Activated naive CD4-positive, alpha-beta T cell treated with anti-CD3 and anti-CD28 coated beads, Interleukin-2, amount 10 ng/mL, durations not matched to agents 7 days and 5 days (primary cell): ENCODE measurements at regions not wholly inside any gene's neighbourhood (a gene's known extent, or its start where the extent isn't known, plus 50 kb on each side); places are given as distances from the start of the nearest gene placed in this dataset.
"Not testable (repeated sequence)": the region's sequence is repeated elsewhere in the genome, so short reads cannot be mapped to it uniquely, and the experiment has no call there.

ENCODE experiments used
- CTCF ChIA-PET: fragments of 350-600 bp; sonication (Branson Sonifier 250); formaldehyde crosslinking; loops from one replicate; lab custom pipeline; 2021; ENCODE audit warnings: antibody characterized with exemption; lab: Charles Lee
- DNase-seq: peaks from one replicate; pipeline ENCODE4 v3.0.0-alpha.2; 2020
- H3K27ac Mint-ChIP-seq: one replicate; pipeline ENCODE4 v1.8.0; 2021; ENCODE audit warnings: mild to moderate bottlenecking, moderate library complexity, mixed read lengths
- H3K27me3 Mint-ChIP-seq: one replicate; pipeline ENCODE4 v1.8.0; 2021; ENCODE audit warnings: mild to moderate bottlenecking, mixed read lengths
- H3K36me3 Mint-ChIP-seq: one replicate; pipeline ENCODE4 v1.8.0; 2021; ENCODE audit warnings: mixed read lengths
- H3K4me1 Mint-ChIP-seq: one replicate; pipeline ENCODE4 v1.8.0; 2021; ENCODE audit warnings: mixed read lengths
- H3K4me3 Mint-ChIP-seq: one replicate; pipeline ENCODE4 v1.8.0; 2021; ENCODE audit warnings: mild to moderate bottlenecking, moderate library complexity, mixed read lengths
- H3K9me3 Mint-ChIP-seq: one replicate; pipeline ENCODE4 v1.8.0; 2021; ENCODE audit warnings: mixed read lengths

DNA sequence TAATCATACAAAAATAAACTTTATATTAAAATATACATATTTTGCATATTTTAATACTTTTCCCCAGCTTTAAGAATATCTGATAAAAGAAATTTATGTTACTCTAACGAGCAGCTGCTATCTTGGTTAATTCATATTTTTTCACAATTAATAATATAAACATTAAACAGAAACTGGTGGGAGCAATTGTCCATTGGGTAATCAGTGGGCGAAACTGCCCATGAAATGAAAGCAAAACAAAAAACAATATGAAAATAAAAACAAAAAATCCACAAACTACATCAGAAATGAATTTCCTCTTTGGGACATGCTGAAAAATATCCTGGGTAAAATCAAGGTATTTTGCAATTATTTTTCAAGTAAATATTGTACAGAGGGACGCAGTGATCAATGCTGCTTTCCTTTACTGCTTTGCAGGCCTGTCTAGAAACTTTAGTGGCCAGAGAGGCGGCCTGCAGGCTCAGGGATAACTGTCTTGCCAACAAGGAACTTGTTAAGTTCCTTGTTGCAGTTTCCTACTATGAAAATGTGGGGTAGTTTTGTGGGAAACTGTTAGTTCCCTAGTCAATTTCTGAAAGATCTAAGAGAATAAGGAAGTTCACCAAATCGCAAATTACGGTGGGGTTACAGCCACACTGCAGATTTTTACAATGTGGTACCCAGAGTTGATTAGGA is 309.0 kb upstream of the PLGLB2 start:
- CTCF ChIA-PET, H3K27ac Mint-ChIP-seq, H3K36me3 Mint-ChIP-seq, H3K27me3 Mint-ChIP-seq, DNase-seq, H3K9me3 Mint-ChIP-seq, H3K4me3 Mint-ChIP-seq: not testable (repeated sequence)
- H3K4me1 Mint-ChIP-seq: peaks cover 21% of the 10 kb centered on the region

- CTCF ChIA-PET, H3K4me3 Mint-ChIP-seq, H3K27me3 Mint-ChIP-seq, H3K36me3 Mint-ChIP-seq, H3K27ac Mint-ChIP-seq, DNase-seq, H3K9me3 Mint-ChIP-seq: not testable (repeated sequence)
- H3K4me1 Mint-ChIP-seq: peaks cover 25% of the 10 kb centered on the region
Measured at GRCh38 chr2:87439617-87440204, 308.2 kb upstream of the PLGLB2 start.

DNA sequence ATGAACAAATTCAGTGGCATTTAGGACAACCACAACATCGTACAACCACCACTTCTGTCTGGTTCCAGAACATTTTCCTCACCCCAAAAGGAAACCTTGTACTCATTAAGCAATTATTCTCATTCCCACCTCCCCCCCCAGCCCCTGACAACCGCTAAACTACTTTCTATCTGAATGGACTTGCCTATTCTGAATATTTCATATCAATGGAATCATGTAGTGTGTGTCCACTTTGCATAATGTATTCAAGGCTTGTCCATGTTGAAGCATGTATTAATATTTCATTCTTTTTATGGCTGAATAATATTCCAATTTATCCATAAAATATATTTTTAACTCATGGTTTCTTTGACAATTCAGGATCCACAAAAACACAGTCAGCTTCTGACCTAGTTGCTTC is 307.2 kb upstream of the PLGLB2 start:
- H3K27me3 Mint-ChIP-seq, H3K4me3 Mint-ChIP-seq, H3K27ac Mint-ChIP-seq, DNase-seq, H3K36me3 Mint-ChIP-seq, H3K9me3 Mint-ChIP-seq, CTCF ChIA-PET: not testable (repeated sequence)
- peaks cover 31% of the 10 kb centered on the region for H3K4me1 Mint-ChIP-seq

DNA sequence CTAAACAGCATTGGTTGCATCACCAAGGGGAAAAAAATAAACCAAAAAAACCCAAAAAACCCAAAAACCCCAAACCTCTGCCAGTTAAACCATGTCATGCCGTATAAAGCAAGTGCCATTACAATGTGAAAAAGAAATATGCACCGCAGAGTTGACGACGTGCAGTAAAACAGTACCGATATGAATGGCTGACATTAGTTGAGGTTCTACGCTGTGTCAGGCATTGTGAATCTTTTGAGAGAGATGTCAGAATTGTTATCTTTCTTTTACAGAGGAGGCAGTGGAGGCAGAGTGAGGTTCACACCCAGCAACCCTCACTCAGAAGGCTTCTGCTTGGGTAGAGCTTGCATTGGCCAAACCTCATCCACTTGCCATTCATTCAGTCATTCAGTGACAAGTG is 306.5 kb upstream of the PLGLB2 start:
- H3K4me3 Mint-ChIP-seq, H3K27ac Mint-ChIP-seq, CTCF ChIA-PET, H3K36me3 Mint-ChIP-seq, H3K27me3 Mint-ChIP-seq, DNase-seq, H3K9me3 Mint-ChIP-seq: not testable (repeated sequence)
- peaks cover 33% of the 10 kb centered on the region for H3K4me1 Mint-ChIP-seq

GRCh38 chr2:87442983-87443577 is 304.8 kb upstream of the PLGLB2 start:
- H3K36me3 Mint-ChIP-seq, H3K27me3 Mint-ChIP-seq, CTCF ChIA-PET, H3K9me3 Mint-ChIP-seq: not testable (repeated sequence)
- DNase-seq: peak; percentile 64
- peak overlapping the region; percentile 12 for H3K4me3 Mint-ChIP-seq
- H3K4me1 Mint-ChIP-seq: peaks cover 39% of the 10 kb centered on the region
- peak overlapping the region; percentile 85 for H3K27ac Mint-ChIP-seq

DNA sequence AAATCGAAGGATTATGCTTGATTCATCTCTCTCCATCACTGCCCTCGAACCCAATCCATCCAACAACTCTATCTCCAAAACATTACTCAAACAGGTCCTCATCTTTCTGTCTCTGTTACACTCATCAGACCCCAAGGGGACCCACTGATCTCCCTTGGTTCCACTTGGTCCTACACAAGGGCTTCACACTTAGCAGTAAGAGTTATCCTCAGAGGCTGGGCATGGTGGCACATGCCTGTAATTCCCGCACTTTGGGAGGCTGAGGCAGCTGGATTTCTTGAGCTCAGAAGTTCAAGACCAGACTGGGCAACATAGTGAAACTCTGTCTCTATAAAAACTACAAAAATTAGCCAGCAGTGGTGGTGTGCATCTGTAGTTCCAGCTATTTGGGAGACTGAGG is 302.9 kb upstream of the PLGLB2 start:
- H3K9me3 Mint-ChIP-seq, H3K4me3 Mint-ChIP-seq, DNase-seq, H3K36me3 Mint-ChIP-seq, H3K27ac Mint-ChIP-seq, CTCF ChIA-PET, H3K27me3 Mint-ChIP-seq: not testable (repeated sequence)
- H3K4me1 Mint-ChIP-seq: peaks cover 36% of the 10 kb centered on the region

- DNase-seq, H3K36me3 Mint-ChIP-seq, H3K27me3 Mint-ChIP-seq, CTCF ChIA-PET, H3K9me3 Mint-ChIP-seq, H3K27ac Mint-ChIP-seq, H3K4me3 Mint-ChIP-seq: not testable (repeated sequence)
- peaks cover 36% of the 10 kb centered on the region for H3K4me1 Mint-ChIP-seq
Measured at GRCh38 chr2:87445613-87446312, 302.1 kb upstream of the PLGLB2 start.

GRCh38 chr2:87446313-87446696 is 301.6 kb upstream of the PLGLB2 start:
- peaks cover 36% of the 10 kb centered on the region for H3K4me1 Mint-ChIP-seq

DNA sequence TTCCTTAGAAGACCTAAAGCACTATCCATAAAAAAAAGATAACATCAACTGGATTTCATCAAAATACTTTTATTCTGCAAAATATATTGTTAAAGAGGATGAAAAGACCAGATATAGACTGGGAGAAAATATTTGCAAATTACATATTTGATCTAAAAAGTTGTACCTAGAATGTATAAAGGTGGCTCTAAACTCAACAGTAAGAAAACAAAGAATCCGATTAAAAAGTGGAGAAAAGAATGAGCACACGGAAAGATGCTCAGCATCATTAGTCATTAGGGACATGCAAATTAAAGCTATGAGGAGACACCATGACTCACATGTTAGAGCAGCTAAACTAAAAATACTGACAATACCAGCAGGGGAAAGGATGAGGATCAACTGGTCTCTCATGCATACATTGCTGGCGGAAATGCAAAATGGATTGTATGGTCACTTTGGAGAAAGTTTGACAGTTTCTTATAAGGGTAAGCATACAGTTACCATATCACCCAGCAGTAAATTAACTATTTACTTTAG is 298.4 kb upstream of the PLGLB2 start:
- H3K9me3 Mint-ChIP-seq, DNase-seq, CTCF ChIA-PET, H3K27me3 Mint-ChIP-seq, H3K27ac Mint-ChIP-seq, H3K4me3 Mint-ChIP-seq, H3K36me3 Mint-ChIP-seq: not testable (repeated sequence)
- peaks cover 30% of the 10 kb centered on the region for H3K4me1 Mint-ChIP-seq

More at GRCh38 chr2:87446313-87446696, 301.6 kb upstream of the PLGLB2 start:
- DNase-seq, H3K27ac Mint-ChIP-seq, H3K36me3 Mint-ChIP-seq, CTCF ChIA-PET, H3K4me3 Mint-ChIP-seq, H3K9me3 Mint-ChIP-seq, H3K27me3 Mint-ChIP-seq: not testable (repeated sequence)

DNA sequence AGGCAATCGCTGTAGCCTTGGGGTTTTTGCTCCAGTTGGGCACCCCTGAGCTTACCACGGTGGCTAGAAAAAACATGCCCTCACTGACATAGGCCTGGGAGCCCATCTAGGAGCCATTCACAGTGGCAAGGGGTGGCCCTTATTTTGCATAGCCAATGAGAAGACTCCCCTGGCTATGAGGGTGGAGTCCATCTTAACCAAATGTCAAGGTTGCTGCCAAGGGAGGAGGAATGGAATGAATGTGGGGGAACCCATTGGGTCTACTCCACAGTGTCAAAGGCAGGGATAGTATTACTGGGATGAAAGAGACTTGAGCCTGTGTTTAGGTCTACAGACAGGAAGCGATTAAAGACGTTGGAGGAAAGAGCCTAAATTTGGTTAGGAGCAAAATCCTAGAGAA is 295.7 kb upstream of the PLGLB2 start:
- CTCF ChIA-PET, H3K27me3 Mint-ChIP-seq, H3K27ac Mint-ChIP-seq, H3K36me3 Mint-ChIP-seq, H3K4me3 Mint-ChIP-seq, DNase-seq, H3K9me3 Mint-ChIP-seq: not testable (repeated sequence)
- H3K4me1 Mint-ChIP-seq: peaks cover 17% of the 10 kb centered on the region

- H3K4me3 Mint-ChIP-seq, H3K9me3 Mint-ChIP-seq, DNase-seq, H3K36me3 Mint-ChIP-seq, CTCF ChIA-PET, H3K27ac Mint-ChIP-seq, H3K27me3 Mint-ChIP-seq: not testable (repeated sequence)
- H3K4me1 Mint-ChIP-seq: peaks cover 14% of the 10 kb centered on the region
Measured at GRCh38 chr2:87452861-87453260, 295.0 kb upstream of the PLGLB2 start.

- H3K9me3 Mint-ChIP-seq, H3K4me3 Mint-ChIP-seq, H3K27ac Mint-ChIP-seq, H3K27me3 Mint-ChIP-seq, H3K36me3 Mint-ChIP-seq, CTCF ChIA-PET, DNase-seq: not testable (repeated sequence)
- H3K4me1 Mint-ChIP-seq: peaks cover 22% of the 10 kb centered on the region
Measured at GRCh38 chr2:87453965-87454364, 293.9 kb upstream of the PLGLB2 start.

- Mint-ChIP-seq H3K27ac (peak overlapping the region; percentile 42), H3K4me1 (peaks cover 25% of the 10 kb centered on the region)
- H3K36me3 Mint-ChIP-seq, H3K9me3 Mint-ChIP-seq, H3K4me3 Mint-ChIP-seq, CTCF ChIA-PET, H3K27me3 Mint-ChIP-seq, DNase-seq: not testable (repeated sequence)
Measured at GRCh38 chr2:87454421-87454820, 293.5 kb upstream of the PLGLB2 start.

GRCh38 chr2:87455209-87455853 is 292.6 kb upstream of the PLGLB2 start:
- CTCF ChIA-PET, H3K27me3 Mint-ChIP-seq, H3K36me3 Mint-ChIP-seq, H3K9me3 Mint-ChIP-seq, DNase-seq: not testable (repeated sequence)
- Mint-ChIP-seq H3K27ac (peak overlapping the region; percentile 80), H3K4me1 (peaks cover 28% of the 10 kb centered on the region), H3K4me3 (peak overlapping the region; percentile 69)
